EH (cell line): ENCODE measurements at regions not wholly inside any gene's neighbourhood (a gene's known extent, or its start where the extent isn't known, plus 50 kb on each side); places are given as distances from the start of the nearest gene placed in this dataset.

Source experiments
- DNase-seq: peaks from one replicate; pipeline ENCODE4 v3.0.0-alpha.2; 2015; ENCODE audit warnings: low read depth

DNA sequence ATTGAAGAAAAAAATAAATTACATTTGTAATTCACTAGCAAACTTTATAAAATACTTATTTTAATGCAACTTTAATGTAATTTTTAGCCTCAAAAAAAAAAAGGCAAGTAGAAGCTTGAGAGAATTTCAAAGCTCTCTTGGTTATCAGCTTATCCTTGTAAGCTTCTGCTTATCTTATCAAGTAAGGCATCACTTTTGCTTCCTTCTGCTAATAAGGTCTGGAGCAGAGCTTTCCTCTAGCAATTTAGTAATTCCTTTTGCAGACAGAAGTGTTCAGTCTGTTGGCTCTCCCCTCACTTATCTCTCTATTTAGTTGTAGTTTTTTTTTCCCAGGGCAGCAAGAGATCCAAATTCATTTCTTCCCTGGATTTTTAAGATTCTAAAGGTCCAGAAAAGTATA is 525.0 kb downstream of the ISL1 start:
- no peak for DNase-seq

DNA sequence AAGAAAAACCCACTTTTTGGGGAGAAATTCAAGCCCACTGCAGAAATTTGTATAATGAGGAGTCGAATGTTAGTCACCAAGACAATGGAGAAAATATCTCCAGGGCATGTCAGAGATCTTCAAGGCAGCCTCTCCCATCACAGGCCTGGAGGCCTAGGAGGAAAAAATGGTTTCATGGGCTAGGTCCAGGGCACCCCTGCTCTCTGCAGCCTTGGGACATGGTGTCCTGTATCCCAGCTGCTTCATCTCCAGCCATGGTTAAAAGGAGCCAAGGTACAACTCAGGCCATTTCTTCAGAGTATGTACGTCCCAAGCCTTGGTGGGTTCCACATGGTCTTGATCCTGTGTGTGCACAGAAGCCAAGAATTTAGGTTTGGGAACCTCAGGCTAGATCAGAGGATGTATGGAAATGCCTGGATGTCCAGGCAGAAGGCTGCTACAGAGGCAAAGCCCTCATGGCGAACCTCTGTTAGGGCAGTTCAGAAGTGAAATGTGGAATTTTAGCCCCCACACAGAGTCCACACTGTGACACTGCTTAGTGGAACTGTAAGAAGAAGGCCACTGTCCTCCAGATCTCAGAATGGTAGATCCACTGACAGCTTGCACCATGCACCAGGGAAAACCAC is 561.4 kb downstream of the ISL1 start:
- no peak for DNase-seq

DNA sequence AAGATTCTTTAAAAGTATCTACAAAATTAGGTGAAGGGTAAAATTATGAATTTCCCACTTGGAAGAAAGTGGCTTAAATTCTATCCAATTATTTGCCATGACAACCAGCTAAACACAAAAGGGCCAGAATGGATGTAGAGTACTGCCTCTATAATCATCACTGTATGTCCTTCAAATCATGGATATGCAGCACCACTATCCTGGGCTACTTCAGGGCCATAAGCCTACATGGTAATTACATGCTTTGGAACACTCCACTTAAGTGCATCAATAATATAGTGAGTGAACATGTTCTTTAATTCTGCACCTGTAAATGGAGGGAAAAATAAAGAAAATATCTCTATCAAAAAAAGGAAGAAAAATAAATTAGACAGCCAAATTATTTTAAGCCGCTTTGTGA is 575.2 kb downstream of the ISL1 start:
- DNase-seq, result no peak

DNA sequence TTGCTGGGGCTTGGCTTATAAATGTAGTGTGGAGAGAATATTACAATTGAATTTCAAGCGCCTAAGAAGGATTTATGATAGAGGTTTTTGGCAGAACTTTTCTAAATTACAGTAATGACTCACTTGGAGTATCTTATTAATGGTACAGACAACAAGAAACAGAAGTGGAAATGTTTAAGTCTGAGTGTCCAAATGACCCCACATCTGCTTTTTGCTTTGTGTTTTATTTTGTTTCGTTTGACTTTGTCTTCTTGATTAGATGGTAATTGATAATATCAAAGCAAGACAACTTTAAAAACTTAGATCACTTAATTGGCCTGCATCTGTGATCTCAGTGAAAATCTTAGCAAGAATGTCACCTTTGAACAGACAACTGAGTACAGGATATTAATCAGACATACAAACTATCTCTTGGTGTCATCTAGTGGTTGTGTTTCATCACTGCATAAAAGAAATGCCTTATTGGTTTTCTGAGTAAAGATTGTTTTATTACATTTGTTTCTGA is 577.4 kb downstream of the ISL1 start:
- DNase-seq, result peak; percentile 7

DNA sequence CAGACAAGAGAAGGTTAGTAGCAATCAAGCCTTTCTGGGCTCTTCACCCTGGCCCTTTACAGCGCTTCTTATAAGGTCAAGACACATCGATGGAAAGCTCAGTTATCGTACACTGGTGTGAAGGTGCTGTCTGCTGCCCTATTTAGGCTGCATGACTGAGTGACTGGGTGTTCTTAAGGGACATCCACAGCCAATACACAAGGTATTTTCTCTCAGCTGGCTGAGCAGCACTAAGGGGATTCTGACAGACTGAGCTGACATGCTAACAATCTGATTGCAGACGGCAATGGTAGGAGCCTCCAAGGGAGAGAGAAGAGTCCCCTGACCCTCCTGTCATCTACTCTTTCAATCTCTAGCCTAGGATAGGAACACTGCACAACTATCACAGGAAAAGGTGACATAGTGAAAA is 577.9 kb downstream of the ISL1 start:
- DNase-seq, result no peak

DNA sequence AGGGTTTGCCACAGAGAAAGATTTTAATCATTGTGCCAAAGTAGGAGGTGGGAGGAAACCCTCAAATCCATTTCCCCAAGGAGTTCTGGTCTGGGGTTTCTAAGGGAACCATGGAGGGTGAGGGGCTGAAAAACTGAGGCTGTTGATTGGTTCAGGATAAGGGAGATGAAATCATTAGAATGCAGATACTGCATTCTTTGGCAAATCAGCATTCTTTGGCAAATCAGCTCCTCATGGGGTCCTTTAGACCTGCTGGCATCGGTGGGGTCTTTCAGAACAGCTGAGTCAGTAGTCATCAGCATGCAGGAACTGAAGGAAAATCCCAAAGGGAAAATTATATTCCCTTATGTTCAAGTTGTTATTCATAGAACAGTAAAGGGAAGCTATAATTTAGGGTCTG is 585.5 kb downstream of the ISL1 start:
- no peak for DNase-seq

DNA sequence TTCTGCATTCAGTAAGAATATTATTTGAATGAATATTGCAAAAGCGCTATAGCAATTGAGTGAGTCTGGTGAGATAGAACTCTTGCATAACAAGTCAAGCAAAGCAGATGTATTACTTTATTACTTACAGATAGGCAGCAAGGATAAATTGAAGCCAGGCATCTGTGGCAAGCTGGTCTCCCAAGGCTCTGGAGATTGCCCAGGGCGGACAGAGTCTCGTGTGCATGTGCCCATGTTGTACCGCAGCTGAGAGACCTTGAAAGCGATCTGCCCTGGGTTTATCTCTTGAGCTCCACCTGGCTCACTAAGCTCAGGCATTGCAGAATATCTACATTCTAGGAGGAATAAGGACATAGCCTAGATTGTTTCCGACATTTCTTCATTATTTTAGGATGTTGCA is 591.6 kb downstream of the ISL1 start:
- DNase-seq, result no peak

DNA sequence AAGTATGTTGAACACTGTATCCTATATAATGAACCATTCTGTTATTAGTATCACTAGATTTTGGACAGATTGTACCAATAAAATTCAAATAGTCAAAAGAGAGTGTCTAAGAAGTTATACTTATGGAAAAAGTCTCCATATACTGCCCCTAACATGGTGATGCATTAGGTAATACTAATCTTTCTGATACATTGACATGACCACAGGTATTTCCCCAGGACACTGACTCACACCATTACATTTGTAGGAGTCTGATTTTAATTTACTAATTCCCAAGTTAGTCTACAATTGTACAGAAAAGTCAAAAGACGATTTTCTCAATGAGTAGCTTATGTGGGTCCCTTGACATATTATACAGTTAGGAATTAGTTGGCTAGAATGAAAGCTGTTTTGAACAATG is 593.8 kb downstream of the ISL1 start:
- no peak for DNase-seq

DNA sequence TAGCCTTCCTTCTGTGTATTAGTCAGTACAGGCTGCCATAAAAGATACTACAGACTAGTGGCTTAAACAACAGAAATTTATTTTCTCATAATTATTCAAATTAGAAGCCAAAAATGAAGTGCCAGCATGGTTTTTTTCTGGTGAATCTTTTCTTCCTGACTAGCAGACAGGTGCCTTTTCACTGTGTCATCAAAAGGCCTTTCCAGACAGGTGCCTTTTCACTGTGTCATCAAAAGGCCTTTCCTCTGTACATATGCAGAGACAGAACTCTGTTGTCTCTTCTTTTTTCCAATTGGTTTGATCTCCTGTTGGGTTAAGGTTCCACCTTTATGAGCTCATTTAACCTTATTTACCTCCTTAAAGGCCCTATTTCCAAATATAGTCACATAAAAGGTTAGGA is 599.9 kb downstream of the ISL1 start:
- no peak for DNase-seq

DNA sequence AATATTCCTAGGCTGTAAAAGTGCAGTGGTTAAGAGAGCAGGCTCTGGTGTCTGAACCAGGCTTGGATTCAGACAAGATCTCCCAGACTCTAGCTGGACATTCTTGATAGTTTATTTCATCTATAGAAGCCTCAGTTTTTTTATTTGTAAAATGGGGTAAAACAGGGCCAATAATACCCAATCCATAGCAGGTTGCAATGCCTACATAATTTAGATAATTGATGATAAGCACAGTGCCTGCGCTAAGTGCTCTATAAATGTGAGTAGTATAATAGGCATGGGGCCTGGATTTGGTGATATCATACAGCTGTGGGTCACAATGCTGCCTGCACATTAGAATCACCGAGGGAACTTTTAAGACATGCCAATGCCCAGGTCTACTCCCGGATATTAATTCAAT is 603.5 kb downstream of the ISL1 start:
- no peak for DNase-seq

DNA sequence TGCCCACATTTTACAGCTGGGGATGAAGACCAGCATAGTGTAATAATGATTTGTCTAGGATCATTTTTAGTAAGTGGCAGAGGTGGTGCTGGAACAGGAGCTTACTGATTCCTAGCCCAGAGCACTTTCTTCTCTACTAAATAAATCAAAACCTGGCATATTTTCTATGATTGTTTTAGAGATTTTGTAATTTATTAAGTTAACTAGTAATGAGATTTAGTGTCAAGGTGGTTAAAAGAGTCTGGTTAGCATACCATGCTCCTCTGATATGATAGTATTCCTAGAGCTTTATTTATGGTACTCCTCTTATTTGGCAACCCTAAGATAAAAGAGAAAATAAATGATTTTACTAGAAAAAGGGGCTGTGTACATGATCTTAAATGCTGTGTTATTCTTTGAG is 604.0 kb downstream of the ISL1 start:
- no peak for DNase-seq

DNA sequence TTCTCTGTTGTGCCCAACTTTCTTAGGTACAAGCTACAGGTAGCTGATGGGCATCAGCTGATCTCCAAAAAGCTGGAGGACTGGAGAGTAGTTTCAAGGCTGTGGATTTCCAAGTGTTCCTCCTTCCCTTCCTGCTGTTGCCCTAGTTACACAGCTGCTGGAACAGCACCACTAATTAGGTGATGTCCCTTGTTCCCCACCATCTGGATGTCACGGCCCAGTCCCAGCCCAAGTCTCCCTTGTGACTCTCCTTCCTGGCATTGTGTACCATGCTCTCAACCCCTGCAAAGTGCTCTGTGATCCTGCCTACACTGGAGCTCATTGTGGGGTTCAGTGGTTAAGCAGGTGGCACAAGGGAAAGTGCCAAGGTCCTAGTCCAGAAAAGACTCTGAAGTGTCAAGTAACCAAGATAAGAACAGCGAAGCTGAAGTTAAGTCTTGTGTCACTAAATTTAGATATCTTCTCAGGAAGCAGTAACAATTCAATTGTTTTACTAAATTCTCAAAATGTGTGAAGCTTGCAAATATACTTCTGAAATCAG is 604.5 kb downstream of the ISL1 start:
- no peak for DNase-seq

DNA sequence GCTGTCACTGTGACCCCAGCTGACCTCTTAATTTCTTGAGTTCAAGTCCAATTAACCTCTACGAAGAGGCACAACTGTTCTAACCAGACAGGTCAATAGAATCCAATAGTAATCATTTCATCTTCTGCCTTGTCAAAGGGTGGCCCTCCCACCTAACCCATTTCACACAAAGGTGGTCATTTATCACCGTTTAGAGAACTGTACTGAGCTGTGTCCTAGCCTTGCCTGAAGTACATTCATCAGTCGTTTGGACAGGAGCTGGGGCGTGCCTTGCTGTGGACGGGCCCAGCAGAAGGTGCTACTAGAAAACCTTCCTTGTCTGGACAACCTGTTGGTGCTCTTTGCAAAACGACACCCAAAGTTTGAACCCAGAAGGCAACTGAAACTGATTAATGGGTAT is 605.4 kb downstream of the ISL1 start:
- no peak for DNase-seq

DNA sequence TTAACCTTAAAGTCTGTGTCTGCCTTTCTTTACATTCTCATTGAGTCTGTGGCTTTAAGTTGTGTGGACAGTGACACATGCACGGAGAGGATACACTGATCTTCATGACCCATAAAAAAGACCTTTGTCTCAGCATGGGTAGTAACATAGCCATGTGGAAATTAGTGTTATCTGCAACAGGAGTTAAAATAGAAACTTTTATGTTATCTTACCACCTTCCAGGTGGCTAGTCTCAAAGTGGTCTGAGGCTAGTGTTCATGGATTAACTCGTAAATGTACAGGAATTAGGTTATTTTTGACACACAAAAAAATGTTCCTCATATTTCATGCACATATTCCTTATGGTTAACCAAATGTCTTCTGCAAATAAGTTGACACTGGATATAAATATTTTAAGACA is 607.0 kb downstream of the ISL1 start:
- no peak for DNase-seq

DNA sequence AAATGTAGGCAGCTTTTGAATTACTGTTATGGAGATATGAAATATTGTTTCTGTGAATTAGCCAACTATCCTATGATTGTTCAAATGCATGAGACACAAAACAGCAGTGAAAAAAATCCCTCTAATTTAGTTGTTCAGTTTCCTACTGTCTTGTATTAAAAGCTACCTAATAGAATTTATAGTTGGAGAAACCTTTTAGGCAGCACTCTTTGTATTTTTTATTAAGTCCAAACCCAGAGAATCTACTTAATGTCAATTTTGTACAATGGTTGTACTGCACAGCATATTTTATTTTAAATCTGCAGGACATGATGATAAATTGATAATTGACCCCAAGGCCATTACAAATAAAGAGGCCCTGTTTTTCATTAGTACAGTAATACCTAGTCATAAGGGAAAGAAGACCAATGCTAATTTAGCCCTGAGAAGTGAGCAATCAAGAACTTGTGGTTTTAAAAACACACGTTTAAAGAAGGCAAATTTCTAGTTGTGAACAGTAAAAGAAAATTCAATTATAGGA is 607.5 kb downstream of the ISL1 start:
- no peak for DNase-seq

DNA sequence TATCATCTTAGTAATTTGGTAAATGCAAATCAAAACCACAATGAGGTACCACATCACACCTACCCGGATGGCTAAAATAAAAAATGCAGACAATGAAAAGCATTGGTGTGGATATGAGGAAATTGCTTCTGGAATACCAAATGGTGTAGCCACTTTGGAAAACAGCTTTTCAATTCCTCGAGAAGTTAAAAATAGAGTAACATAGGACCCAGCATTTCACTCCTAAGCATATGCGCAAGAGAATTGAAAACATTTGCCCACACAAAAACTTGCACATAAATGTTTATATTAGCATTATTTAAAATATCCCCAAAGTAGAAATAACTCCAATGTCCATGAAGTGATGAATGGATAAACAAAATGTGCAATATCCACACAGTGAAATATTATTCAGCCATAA is 608.7 kb downstream of the ISL1 start:
- no peak for DNase-seq

DNA sequence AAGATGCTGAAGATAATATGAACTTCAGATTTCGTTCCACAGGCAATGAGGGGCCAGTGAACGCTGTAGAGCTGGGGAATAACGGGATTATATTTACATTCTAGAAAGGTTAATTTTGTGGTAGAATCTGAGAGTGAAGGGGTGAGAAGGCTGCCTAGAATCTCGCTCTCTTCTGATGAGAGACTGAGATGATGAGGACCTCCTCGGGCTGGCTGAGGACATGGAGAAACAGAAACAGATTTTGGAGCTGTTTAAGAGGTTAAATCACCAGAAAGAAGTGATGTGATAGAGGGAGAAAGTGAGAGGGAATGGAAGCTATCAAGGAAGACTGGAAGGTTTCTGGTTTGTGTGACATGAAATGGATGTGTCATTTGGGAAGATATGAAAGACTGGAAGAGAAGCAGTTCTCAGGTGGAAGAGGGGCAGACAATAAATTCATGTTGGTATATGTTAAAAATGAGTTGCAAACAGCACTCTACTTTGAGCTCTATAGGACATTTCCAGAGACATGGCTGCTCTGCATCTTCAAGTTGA is 612.6 kb downstream of the ISL1 start:
- DNase-seq, result no peak

DNA sequence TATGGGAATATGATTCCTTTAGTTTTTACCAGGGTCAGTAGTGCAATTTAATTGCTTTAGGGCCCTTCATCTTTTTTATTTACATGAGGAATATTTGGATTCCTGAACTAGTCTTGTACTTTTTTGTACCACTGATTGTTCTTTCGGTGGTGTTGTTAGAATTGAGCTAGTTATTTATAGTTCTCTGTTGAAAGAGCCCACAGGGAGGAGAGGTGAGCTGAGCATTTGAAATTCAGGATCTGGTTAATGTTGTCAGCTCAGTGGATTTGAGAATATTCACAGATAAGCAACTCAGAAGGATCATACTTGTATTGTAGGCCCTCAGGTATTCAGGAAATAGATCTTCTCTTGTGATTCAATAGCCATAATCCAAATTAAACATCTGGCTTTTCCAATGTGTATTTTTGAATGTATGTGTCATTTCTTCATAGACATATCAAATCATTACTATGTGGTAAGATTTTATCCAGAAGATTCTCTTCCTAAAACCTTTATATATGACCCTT is 613.2 kb downstream of the ISL1 start:
- no peak for DNase-seq

DNA sequence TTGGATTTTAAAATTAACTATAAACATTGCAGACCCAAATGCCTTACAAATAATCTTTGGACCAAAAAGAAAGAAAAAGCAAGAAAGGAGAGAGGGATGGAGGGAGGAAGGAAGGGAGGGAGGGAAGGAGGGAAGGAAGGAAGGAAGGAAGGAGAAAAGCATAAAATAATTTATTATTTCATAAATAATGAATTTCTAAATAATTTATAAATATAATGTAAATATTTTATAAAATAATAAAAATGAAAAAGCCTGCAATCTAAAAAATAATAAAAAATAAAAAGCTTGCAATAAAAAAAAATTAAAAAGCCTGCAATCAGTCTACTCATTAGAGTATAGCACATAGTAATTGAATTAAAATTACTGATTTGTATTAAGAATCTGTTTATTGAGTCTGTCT is 614.3 kb downstream of the ISL1 start:
- DNase-seq, result no peak

DNA sequence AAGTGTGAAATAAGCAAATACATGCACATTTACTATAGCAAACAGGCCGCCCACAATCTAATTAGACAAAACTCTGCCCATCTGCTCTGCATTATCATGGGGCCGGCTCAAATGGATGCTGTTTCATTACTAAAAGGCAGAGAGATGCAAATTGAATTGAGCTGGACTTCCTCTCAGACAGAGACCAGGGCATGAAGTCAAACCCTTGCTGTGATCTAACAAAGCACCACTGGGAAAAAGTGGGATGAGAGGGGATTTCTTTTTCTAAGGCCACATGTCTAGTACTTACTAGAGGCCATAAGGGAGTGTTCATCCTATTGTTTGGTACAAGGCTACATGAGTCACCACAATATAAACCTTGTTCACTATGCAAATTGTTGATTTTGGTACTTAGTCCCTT is 614.7 kb downstream of the ISL1 start:
- DNase-seq, result no peak

DNA sequence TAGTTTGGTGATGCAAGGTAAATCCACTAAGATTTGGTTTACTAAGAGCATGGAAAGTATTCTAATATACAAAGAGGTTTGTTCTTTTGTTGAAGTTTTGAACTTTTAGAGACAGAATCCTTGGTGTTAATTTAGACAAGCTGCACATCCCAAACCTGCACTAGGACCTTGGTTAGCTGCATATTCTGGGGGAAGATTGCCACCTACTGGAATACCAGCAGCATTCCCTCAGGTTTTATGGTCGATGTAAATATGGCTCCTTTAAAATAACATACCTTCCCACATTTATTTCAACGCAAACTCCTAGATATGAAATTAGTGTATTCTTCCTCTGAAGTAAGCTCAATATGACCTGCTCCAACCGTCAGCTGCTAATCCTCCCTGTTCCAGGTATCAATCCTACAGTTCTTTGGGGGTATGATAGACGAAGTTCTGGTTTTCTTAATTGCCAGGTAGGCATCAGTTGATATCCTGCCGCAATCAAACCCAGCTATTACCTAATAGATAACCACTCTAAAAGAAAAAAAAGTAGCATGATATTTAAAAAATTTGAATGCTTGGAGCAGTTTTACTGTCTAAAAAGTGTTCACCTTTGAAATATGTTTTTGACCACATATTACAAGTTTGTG is 624.1 kb downstream of the ISL1 start:
- DNase-seq, result peak; percentile 53

DNA sequence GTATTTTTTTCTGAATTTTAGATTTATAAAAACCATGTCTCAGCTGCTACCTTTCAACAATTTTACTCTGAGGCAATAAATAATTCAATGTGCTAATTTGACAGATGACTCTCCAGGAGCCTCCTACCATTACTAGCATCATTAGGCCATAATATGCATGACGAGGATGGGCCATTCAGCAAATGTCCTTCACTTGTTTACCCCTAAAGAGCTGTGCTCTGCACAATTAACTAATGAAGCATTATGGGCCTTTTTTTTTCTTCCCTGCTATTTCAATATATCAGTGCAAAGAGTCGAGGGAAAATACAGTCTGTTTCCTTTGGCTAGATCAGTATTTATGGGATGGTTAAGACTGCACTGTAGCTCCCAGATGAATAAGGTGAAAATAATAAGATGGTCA is 627.2 kb downstream of the ISL1 start:
- DNase-seq, result no peak

DNA sequence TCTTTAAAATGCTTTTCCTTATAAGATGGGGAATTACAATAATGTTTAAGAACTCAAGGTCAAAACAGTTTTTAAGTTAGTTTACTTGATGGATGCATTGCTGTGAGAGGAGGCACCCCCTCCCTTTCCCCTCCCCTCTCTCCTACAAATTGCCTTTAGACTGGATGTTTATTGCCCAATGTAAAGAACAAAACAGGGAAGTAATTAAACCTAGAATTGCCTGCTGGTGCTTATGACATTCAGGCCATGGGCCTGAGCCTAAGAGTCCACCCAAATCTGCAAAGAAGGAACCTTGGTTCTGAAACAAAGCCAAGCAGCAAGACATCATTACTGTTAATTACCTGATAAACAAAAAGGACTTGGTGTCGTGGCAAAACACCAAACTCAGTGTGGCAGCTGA is 630.3 kb downstream of the ISL1 start:
- no peak for DNase-seq
